GM21526 (cell line): ENCODE measurements at regions not wholly inside any gene's neighbourhood (a gene's known extent, or its start where the extent isn't known, plus 50 kb on each side); places are given as distances from the start of the nearest gene placed in this dataset.

Source experiments
- ATAC-seq: cut with Tn5 transposase; IDR thresholded peaks from one replicate; pipeline ENCODE4 v1.9.1; 2021; ENCODE audit warnings: moderate library complexity; ENCODE audit not compliant: unreplicated experiment, low FRiP score

- no peak for ATAC-seq
Observed at GRCh38 chr10:92789786-92790185, 58.5 kb upstream of the EXOC6 start.

- no peak for ATAC-seq
Observed at GRCh38 chr10:92790440-92790839, 57.9 kb upstream of the EXOC6 start.

GRCh38 chr10:92792661-92793060 is 55.7 kb upstream of the EXOC6 start:
- ATAC-seq, result no peak
